ENCODE measurements at regions not wholly inside any gene's neighbourhood (a gene's known extent, or its start where the extent isn't known, plus 50 kb on each side); places are given as distances from the start of the nearest gene placed in this dataset.

- no peaks in the 10 kb centered on the region for H3K9me2 ChIP-seq (ENCODE audit: low read depth, low read length)
- H3K9me3 ChIP-seq (ENCODE audit: low read length), result 0 out of 2 replicates have a peak, but pooled peaks cover 2% of the 10 kb centered on the region
- H3K4me2 ChIP-seq (ENCODE audit: low read length), result no peak overlapping the region
- H3K4me3 ChIP-seq (ENCODE audit: low read depth, low read length, poor library complexity, severe bottlenecking), result no peak overlapping the region
- no peaks in the 10 kb centered on the region for H3F3A ChIP-seq (ENCODE audit: insufficient read depth, low read length)
- H3K27me3 ChIP-seq (ENCODE audit: insufficient read depth, low read length), result no peaks in the 10 kb centered on the region
- no peaks in the 10 kb centered on the region for H4K20me1 ChIP-seq (ENCODE audit: insufficient read depth, low read length)
- no peaks in the 10 kb centered on the region for H3K79me2 ChIP-seq (ENCODE audit: insufficient read depth, low read length)
- H2AFZ ChIP-seq (ENCODE audit: low read length), result no peak overlapping the region
- H3K27ac ChIP-seq (ENCODE audit: low read depth, low read length, poor library complexity, severe bottlenecking), result no peak overlapping the region
- H3K9ac ChIP-seq (ENCODE audit: low read length), result no peak overlapping the region
- no peaks in the 10 kb centered on the region for H3K36me3 ChIP-seq (ENCODE audit: insufficient read depth, low read length)
- TF ChIP-seq EZH2 (IDR thresholded peaks at IDR 0.05; ENCODE audit: borderline replicate concordance, low read length), result no peak
- TF ChIP-seq, protein P1, sequence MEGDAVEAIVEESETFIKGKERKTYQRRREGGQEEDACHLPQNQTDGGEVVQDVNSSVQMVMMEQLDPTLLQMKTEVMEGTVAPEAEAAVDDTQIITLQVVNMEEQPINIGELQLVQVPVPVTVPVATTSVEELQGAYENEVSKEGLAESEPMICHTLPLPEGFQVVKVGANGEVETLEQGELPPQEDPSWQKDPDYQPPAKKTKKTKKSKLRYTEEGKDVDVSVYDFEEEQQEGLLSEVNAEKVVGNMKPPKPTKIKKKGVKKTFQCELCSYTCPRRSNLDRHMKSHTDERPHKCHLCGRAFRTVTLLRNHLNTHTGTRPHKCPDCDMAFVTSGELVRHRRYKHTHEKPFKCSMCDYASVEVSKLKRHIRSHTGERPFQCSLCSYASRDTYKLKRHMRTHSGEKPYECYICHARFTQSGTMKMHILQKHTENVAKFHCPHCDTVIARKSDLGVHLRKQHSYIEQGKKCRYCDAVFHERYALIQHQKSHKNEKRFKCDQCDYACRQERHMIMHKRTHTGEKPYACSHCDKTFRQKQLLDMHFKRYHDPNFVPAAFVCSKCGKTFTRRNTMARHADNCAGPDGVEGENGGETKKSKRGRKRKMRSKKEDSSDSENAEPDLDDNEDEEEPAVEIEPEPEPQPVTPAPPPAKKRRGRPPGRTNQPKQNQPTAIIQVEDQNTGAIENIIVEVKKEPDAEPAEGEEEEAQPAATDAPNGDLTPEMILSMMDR (IDR thresholded peaks at IDR 0.05; ENCODE audit: low read length), result no peak
- no peaks in the 10 kb centered on the region for H3K4me1 ChIP-seq (ENCODE audit: insufficient read depth, low read length, severe bottlenecking)
Measured at GRCh38 chr10:52871191-52871843, 98.7 kb upstream of the MBL2 start.

GRCh38 chr10:52870562-52870961 is 98.0 kb upstream of the MBL2 start:
- TF ChIP-seq EZH2 (IDR thresholded peaks at IDR 0.05; ENCODE audit: borderline replicate concordance, low read length), result no peak
- TF ChIP-seq, protein P1 (IDR thresholded peaks at IDR 0.05; ENCODE audit: low read length), result no peak
- no peaks in the 10 kb centered on the region for H3F3A ChIP-seq (ENCODE audit: insufficient read depth, low read length)

GRCh38 chr10:52869864-52870263 is 97.3 kb upstream of the MBL2 start:
- TF ChIP-seq, protein P1 (IDR thresholded peaks at IDR 0.05; ENCODE audit: low read length), result no peak
- no peak for TF ChIP-seq EZH2 (IDR thresholded peaks at IDR 0.05; ENCODE audit: borderline replicate concordance, low read length)
- H3K9me2 ChIP-seq (ENCODE audit: low read depth, low read length), result no peaks in the 10 kb centered on the region
- H3K4me3 ChIP-seq (ENCODE audit: low read depth, low read length, poor library complexity, severe bottlenecking), result no peak overlapping the region

More at GRCh38 chr10:52870562-52870961, 98.0 kb upstream of the MBL2 start:
- Histone ChIP-seq H3K79me2 (ENCODE audit: insufficient read depth, low read length) (no peaks in the 10 kb centered on the region), H2AFZ (ENCODE audit: low read length) (no peak overlapping the region), H3K4me2 (ENCODE audit: low read length) (no peak overlapping the region), H4K20me1 (ENCODE audit: insufficient read depth, low read length) (no peaks in the 10 kb centered on the region), H3K36me3 (ENCODE audit: insufficient read depth, low read length) (no peaks in the 10 kb centered on the region), H3K9me2 (ENCODE audit: low read depth, low read length) (no peaks in the 10 kb centered on the region), H3K27ac (ENCODE audit: low read depth, low read length, poor library complexity, severe bottlenecking) (no peak overlapping the region), H3K9me3 (ENCODE audit: low read length) (0 out of 2 replicates have a peak, but pooled peaks cover 2% of the 10 kb centered on the region), H3K4me3 (ENCODE audit: low read depth, low read length, poor library complexity, severe bottlenecking) (no peak overlapping the region), H3K4me1 (ENCODE audit: insufficient read depth, low read length, severe bottlenecking) (no peaks in the 10 kb centered on the region), H3K9ac (ENCODE audit: low read length) (no peak overlapping the region), H3K27me3 (ENCODE audit: insufficient read depth, low read length) (no peaks in the 10 kb centered on the region)

More at GRCh38 chr10:52869864-52870263, 97.3 kb upstream of the MBL2 start:
- no peaks in the 10 kb centered on the region for H3K36me3 ChIP-seq (ENCODE audit: insufficient read depth, low read length)
- no peak overlapping the region for H3K4me2 ChIP-seq (ENCODE audit: low read length)
- H3K9ac ChIP-seq (ENCODE audit: low read length), result no peak overlapping the region
- H3K4me1 ChIP-seq (ENCODE audit: insufficient read depth, low read length, severe bottlenecking), result no peaks in the 10 kb centered on the region
- H4K20me1 ChIP-seq (ENCODE audit: insufficient read depth, low read length), result no peaks in the 10 kb centered on the region
- 0 out of 2 replicates have a peak, but pooled peaks cover 2% of the 10 kb centered on the region for H3K9me3 ChIP-seq (ENCODE audit: low read length)
- H3K79me2 ChIP-seq (ENCODE audit: insufficient read depth, low read length), result no peaks in the 10 kb centered on the region
- H2AFZ ChIP-seq (ENCODE audit: low read length), result no peak overlapping the region
- no peaks in the 10 kb centered on the region for H3K27me3 ChIP-seq (ENCODE audit: insufficient read depth, low read length)
- no peaks in the 10 kb centered on the region for H3F3A ChIP-seq (ENCODE audit: insufficient read depth, low read length)
- H3K27ac ChIP-seq (ENCODE audit: low read depth, low read length, poor library complexity, severe bottlenecking), result no peak overlapping the region

All from OCI-LY1 (cell line).